ENCODE measurements at regions not wholly inside any gene's neighbourhood (a gene's known extent, or its start where the extent isn't known, plus 50 kb on each side); places are given as distances from the start of the nearest gene placed in this dataset.

DNA sequence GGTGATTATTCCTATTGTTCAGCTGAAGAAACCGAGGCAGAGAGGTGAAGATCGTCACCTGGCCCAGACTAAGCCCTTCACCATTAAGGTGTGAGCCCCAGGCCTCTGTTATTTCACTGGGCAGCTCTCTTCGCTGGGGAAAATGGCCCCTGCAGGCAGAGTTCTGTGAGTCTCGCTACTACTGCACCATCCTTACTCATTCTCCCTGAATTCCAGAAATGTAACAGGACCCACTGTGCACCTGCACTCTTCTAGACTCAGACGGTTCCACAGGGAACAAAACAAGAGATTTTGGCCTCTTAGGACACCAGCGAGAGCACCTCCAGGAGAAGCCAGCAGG, 147.7 kb upstream of the GLI2 start:
- no peak for DNase-seq (ENCODE audit: low read depth in 2 of 2)

- DNase-seq (ENCODE audit: low read depth in 2 of 2): no peak
These were observed 145.7 kb upstream of the GLI2 start for GRCh38 chr2:120589771-120590608.

DNA sequence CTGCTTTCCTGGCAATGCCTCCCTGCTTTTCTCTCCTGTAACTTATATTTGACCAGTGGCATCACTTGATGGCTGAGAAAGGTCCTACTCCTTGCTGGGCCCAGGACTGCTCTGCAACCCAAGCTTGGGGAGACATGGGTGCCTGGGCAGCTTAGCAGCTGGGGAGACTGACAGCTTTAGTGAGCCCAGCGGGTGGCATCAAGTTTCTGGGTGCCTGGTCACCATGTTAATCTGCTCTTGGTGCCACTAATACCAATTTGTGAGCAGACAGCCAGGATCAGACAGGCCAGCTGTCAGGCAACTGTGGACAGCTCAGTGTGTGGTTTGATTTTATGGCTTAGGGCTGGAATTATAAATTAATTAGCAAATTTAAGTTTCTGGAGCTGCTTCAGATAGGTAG, 144.8 kb upstream of the GLI2 start:
- DNase-seq (ENCODE audit: low read depth in 2 of 2): no peak

GRCh38 chr2:120591572-120591971, 144.1 kb upstream of the GLI2 start:
- DNase-seq (ENCODE audit: low read depth in 2 of 2): no peak

DNA sequence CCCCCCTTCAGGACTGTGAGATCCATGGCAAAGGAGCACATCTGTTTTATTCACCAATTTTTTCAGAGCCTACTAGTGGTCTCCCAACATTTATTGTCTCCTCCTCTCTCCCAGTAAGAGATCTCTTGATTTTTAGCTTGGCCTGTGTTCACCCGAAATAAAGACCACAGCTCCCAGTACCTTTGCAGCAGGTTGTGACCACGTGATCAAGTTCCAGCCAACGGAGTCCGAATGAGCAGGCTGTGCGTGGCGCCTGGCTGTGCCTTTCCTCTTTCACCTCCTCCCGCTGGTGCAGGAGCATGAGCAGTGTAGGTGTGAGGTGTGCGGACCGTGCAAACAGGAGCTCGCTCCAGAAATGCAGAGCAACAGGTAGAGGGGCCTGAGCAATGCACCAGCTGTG, 143.6 kb upstream of the GLI2 start:
- no peak for DNase-seq (ENCODE audit: low read depth in 2 of 2)

DNA sequence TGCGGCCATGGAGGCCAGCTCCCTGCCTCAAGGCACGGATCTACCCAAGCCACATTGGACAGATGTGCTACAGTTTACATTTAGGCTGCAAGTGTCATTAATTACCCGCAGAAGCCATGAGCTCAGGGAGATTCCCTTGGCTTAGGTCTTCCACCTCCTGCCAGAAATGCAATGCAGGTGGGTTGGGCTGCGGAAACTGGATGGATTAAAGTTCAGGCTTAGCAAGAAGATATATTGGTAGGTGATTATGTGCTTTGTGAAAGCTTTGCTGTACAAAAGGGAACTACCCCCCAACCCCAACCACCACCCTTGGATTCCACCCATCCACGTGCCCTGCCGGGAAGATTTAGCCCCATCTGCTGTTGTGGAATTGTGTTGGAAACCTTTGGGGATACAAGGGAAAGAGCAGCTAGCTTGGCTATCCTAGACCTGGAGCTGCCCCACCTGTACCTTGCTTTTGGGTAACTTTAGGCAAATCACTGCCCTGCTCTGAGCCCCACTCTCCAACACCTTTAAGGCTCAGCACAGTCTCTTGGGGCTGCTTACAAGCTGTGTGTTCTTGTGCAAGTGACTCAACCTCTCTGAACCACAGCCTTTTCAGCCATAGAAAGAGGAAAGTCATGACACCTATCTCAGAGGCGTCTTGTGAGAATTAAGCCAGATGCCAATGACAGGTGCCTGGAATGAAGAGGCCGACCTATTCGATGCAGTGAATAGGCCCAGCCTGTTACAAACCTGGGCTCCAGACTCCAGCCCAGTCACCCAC, 141.6 kb upstream of the GLI2 start:
- no peak for DNase-seq (ENCODE audit: low read depth in 2 of 2)

- no peak for DNase-seq (ENCODE audit: low read depth in 2 of 2)
These were observed 140.6 kb upstream of the GLI2 start for GRCh38 chr2:120594856-120595685.

GRCh38 chr2:120595739-120596138, 139.9 kb upstream of the GLI2 start:
- DNase-seq (ENCODE audit: low read depth in 2 of 2): no peak

DNA sequence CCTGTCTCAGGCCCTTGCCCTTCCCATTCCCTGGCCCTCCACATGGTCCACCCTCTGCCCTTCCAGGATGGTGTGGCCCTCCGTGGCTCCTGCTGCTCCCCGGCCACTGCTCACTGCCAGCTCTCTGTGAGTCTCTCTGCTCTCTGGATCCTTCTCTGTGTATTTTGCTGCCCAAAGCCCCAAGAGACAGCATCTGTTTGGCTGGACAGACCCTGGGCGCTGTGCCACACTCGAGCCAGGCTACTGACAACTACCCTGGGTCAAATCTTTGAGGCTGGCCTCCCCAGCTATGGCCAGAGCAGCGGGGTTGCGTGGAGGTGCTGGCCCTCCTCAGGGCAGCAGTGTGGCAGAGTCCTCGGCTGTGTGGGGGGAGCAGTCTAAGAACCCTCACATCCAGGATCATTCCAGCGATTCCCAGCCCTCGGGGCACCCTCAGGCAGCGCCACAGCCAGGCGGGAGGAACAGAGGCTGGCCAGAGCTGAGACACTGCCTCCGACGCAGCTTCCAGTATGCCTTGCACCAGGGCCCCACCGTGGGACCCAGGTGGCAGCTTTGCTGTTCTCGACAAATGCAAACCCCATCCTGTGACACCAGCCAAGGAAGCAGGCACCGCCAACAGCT, 139.4 kb upstream of the GLI2 start:
- no peak for DNase-seq (ENCODE audit: low read depth in 2 of 2)

DNA sequence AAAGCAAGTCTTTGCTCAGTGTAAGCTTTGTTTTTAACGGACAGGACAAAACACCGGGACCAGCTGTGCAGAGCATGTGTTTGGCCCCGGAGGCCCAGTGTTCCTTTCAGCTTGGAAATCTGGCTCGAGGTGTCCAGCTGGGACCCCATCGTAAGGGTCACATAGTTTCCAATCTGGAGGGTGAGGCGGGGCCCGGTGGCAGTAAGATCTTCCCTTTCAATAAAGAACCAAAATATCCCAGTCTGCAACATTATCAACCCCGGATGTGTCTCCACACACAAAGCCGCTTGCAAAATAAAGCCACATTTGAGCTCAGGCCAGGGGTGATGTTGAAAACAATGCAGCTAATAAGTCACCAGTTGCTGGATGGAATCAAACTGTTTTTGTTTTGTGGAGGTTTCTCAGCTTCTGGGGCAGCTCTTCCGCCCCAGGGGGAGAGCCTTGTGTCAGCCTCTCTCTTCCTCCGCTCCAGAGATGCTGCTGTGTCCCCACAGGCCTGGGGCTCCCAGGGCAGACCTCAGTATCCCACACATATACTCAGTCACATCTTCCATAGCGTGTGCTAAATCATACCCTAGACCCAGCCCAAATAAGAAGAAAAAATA, 138.6 kb upstream of the GLI2 start:
- no peak for DNase-seq (ENCODE audit: low read depth in 2 of 2)

DNA sequence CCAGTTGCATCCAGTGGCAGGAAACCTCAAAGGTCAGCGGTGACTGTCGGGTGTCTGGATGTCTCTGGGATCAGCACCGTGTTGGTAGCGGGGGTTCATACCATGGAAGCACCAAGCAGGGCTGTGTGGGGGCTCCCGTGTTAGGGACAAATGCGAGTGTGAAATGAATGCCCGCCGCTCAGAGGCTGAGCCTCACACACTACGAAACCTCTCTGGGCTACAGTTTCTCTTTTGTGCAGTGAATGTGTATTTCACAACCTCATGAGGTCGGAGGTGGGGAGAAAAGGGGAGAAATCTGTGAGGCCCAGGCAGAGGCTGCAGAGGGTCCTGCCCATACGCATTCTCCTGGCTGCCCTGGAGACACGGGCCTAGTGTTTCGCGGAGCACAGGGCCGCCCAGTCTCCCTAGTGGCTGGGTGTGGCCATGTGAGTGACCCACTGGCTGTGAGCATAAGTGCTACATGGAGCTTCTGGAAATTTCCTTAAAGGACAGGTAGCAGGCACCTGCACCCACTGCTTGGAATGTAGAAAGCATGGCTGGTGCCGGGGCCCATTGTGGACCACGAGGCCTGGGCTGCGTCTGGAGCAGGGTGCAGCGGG, 138.0 kb upstream of the GLI2 start:
- DNase-seq (ENCODE audit: low read depth in 2 of 2): no peak

DNA sequence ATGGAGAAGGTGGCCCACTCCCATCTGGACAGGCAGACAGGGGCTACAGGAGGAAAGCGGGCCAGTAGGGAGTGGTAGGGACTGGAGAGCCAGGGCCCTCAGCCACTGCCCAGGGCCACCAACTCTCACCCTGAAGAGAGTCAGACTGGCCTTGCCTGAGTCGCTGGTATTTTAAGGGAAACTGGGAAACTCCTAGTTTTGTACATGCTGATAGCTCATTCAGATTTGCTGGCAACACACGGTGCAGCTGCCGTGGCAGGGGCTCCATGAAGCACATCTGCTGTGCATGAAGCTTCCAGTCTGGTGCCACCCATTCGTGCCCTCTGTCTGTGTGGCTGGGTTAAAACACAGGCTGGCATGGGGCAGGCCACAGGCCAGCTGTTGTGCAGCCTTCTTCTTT, 137.3 kb upstream of the GLI2 start:
- no peak for DNase-seq (ENCODE audit: low read depth in 2 of 2)

GRCh38 chr2:120599072-120599471, 136.6 kb upstream of the GLI2 start:
- no peak for DNase-seq (ENCODE audit: low read depth in 2 of 2)

DNA sequence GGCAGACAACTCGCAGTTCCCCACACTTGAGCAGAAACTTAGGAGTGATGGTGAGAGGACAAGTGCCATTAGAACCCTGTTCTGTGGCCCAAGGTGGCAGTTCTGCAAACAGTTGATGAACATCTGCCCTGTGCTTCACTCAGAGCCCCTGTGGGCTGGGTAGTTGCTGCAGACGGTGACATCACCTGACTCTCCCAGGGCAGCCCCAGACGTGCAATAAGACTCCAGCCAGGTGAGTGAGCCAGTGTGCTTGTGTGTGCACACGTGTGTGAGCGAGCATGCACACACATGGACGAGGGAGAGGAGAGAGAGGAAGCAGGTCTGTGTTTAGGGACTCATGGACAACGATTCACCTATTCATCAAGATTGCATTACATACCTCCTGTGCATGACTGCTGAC, 136.0 kb upstream of the GLI2 start:
- no peak for DNase-seq (ENCODE audit: low read depth in 2 of 2)

DNA sequence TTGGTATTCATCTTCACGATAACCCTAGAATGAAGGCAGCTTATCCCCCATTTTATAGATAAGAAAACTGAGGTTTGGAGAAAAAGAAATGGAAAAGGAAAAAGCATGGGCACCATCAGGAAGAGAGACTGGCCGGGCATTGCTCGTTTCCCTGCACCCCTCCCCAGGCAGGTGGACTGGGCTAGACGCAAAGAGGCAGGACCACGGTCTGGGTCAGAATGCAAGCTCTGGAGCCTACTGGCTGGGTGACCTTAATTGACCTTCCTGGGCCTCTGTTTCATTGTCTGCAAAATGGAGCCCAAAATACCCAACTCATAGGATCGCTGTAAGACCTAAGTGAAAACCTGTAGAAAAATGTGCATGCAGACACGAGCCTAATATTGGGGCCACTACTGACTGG, 135.3 kb upstream of the GLI2 start:
- DNase-seq (ENCODE audit: low read depth in 2 of 2): no peak

DNA sequence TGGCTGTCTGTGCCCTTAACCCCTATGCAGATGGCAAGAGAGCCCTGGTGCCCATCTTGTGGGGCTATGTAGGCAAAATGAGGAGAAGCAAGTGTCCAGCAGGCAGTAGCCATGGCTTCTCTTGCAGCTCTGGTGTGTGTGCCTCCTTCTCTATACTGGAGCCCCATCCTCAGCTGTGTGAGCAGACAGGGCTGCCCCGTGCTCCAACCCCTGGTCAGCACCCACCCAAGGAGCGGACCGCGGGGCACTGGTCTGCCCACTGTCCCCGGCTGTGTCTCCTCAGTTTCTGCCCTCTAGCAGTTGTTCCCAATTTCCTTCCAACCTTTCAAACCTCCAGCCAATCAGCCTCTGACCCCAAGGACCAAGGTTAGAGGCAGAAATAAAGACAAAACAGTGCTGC, 134.9 kb upstream of the GLI2 start:
- no peak for DNase-seq (ENCODE audit: low read depth in 2 of 2)

- no peak for DNase-seq (ENCODE audit: low read depth in 2 of 2)
These were observed 134.1 kb upstream of the GLI2 start for GRCh38 chr2:120601566-120601965.

DNA sequence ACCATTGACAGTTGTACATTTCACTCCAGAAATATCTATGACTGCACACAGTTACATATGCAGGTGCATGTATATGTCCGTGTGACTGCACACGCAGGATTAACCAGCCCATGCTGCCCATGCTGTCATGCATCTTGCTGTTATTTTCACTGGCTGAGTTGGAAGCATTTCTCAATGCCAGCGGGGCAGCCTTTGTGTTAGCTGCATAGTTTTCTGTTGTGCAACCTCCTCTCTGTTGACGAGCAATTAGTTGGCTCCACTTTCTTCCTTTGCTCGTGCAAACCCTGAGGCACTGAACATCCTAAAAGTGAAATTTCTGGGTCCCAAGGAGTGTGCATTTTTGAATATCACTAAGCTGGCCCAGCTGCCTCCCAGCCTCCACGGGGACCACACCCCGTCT, 133.4 kb upstream of the GLI2 start:
- DNase-seq (ENCODE audit: low read depth in 2 of 2): no peak

DNA sequence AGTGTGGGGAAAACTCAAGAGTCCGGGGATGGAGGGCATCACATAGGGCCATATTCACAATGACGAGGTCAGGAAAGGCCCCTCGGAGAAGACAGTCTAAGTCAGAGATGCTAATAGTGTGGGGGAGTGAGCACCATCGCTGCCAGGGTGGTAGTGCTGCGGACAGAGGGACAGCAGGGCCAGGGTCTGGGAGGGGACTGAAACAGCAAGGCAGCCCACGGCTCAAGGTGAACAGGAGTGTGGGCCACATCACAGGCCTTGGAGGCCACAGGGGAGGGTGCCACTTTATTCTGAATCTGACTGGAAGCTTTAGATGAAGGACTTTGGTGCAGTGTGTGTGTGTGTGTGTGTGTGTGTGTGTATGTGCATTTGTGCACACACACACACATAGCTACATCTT, 130.9 kb upstream of the GLI2 start:
- DNase-seq (ENCODE audit: low read depth in 2 of 2): no peak

GRCh38 chr2:120605231-120605935, 130.3 kb upstream of the GLI2 start:
- DNase-seq (ENCODE audit: low read depth in 2 of 2): no peak

DNA sequence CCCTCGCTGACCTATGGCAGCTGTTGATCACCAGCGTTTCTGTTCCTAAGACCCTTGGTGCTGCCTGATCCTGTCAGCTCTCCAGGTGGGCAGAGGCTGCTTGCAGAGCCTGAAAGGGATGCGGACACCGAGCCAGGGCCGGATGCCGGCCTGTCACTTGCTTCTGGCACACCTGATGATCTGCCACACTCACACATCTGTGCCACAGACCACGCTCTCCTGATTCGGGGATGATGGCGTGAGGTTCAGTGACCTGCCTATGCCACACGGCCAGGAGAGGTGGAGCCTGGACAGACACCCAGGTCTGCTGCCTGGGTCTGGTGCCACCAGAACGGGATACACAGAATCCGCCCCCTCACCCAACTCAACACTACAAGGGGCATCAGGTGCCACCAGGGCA, 129.4 kb upstream of the GLI2 start:
- no peak for DNase-seq (ENCODE audit: low read depth in 2 of 2)
